ENCODE measurements at regions not wholly inside any gene's neighbourhood (a gene's known extent, or its start where the extent isn't known, plus 50 kb on each side); places are given as distances from the start of the nearest gene placed in this dataset.

DNA sequence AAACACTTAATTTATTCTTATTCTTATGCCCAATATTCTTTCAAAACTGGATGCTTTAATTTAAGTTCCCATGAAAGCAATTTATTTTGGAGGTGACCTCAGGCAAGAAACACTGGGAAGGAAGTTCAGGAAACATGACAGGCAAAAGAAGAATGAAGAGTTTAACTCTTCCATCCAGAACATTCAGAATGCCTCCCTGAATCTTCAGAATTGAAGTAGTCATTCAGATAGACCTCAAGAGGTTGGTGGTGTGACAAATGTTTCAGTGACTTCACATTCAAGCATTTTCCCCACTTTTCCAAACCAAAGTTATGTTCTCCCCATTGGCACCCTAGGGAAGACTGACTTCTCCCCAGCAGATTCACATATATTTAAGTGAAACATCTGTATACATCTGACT lies 110.5 kb downstream of the HAO1 start:
- Mint-ChIP-seq H3K9me3 (no peaks in the 10 kb centered on the region), H3K36me3 (no peaks in the 10 kb centered on the region), H3K27me3 (ENCODE audit: low read depth in 2 of 2) (no peaks in the 10 kb centered on the region), H3K4me3 (no peak overlapping the region), H3K27ac (no peak overlapping the region), H3K4me1 (no peaks in the 10 kb centered on the region)
- no peak overlapping the region for H3K27ac ChIP-seq (ENCODE audit: low read length)
- no peak overlapping the region for H3K4me3 ChIP-seq (ENCODE audit: low read length)
- H3K36me3 ChIP-seq (ENCODE audit: control insufficient read depth, insufficient read depth, low read length), result no peaks in the 10 kb centered on the region
- DNase-seq (no peak), ATAC-seq (no peak)
- intact Hi-C loops (cut with micrococcal nuclease), result no loop called here
- TF ChIP-seq, protein P1, sequence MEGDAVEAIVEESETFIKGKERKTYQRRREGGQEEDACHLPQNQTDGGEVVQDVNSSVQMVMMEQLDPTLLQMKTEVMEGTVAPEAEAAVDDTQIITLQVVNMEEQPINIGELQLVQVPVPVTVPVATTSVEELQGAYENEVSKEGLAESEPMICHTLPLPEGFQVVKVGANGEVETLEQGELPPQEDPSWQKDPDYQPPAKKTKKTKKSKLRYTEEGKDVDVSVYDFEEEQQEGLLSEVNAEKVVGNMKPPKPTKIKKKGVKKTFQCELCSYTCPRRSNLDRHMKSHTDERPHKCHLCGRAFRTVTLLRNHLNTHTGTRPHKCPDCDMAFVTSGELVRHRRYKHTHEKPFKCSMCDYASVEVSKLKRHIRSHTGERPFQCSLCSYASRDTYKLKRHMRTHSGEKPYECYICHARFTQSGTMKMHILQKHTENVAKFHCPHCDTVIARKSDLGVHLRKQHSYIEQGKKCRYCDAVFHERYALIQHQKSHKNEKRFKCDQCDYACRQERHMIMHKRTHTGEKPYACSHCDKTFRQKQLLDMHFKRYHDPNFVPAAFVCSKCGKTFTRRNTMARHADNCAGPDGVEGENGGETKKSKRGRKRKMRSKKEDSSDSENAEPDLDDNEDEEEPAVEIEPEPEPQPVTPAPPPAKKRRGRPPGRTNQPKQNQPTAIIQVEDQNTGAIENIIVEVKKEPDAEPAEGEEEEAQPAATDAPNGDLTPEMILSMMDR (IDR thresholded peaks at IDR 0.05), result no peak
- no peaks in the 10 kb centered on the region for H3K27me3 ChIP-seq (ENCODE audit: control insufficient read depth, insufficient read depth, low read length)
- H3K9me3 ChIP-seq (ENCODE audit: control insufficient read depth, insufficient read depth, low read length), result no peaks in the 10 kb centered on the region
- no peaks in the 10 kb centered on the region for H3K4me1 ChIP-seq (ENCODE audit: control insufficient read depth, insufficient read depth, low read length)

Measured in natural killer cell (primary cell).